Sigmoid colon (tissue), 4 donors: ENCODE measurements at regions not wholly inside any gene's neighbourhood (a gene's known extent, or its start where the extent isn't known, plus 50 kb on each side); places are given as distances from the start of the nearest gene placed in this dataset.

ENCODE experiments used
- CTCF ChIP-seq, 4 experiments: fragments of 450-650 bp in 3 of 4; fragments of 200-600 bp in 1 of 4; IDR thresholded peaks; one replicate each; pipeline ENCODE4 v1.5.1; 2016 to 2019; ENCODE audit warnings: antibody characterized with exemption in 4 of 4, mild to moderate bottlenecking in 3 of 4, moderate library complexity in 2 of 4
- POLR2A ChIP-seq, 2 donors: fragments of 450-650 bp; IDR thresholded peaks; one replicate each; pipeline ENCODE4 v1.6.1; 2016; ENCODE audit warnings: antibody characterized with exemption in 2 of 2, mild to moderate bottlenecking in 2 of 2, moderate library complexity in 2 of 2
- POLR2AphosphoS5 ChIP-seq, 4 donors: sonication (generic); formaldehyde crosslinking; IDR thresholded peaks; one replicate each; pipeline ENCODE4 v1.6.1; 2017; ENCODE audit warnings: antibody characterized with exemption in 4 of 4

GRCh38 chr1:175887521-175887920 is 144.1 kb upstream of the TNR start:
- no peak for TF ChIP-seq CTCF (IDR thresholded peaks at IDR 0.05)
- no peak for TF ChIP-seq POLR2AphosphoS5 (IDR thresholded peaks at IDR 0.05)
- no peak for TF ChIP-seq POLR2A (IDR thresholded peaks at IDR 0.05)
